ENCODE measurements at regions not wholly inside any gene's neighbourhood (a gene's known extent, or its start where the extent isn't known, plus 50 kb on each side); places are given as distances from the start of the nearest gene placed in this dataset.

- TF ChIP-seq ZGPAT (CRISPR knock-in tag; IDR thresholded peaks at IDR 0.05), result peak; percentile 57
- peak; percentile 54; the same call in 1 of the 2 replicates for TF ChIP-seq SPEN (CRISPR knock-in tag; IDR thresholded peaks at IDR 0.05; ENCODE audit: low read depth)
- peak; percentile 29; the same call in 1 of the 2 replicates for TF ChIP-seq PPARG (CRISPR knock-in tag; conservative IDR thresholded peaks at IDR 0.05)
- TF ChIP-seq SCMH1 (CRISPR knock-in tag; IDR thresholded peaks at IDR 0.05; ENCODE audit: borderline replicate concordance), result no peak
- TF ChIP-seq PHB2 (IDR thresholded peaks at IDR 0.05; ENCODE audit: partially characterized antibody), result no peak
- no peak for TF ChIP-seq NFKB2 (CRISPR knock-in tag; IDR thresholded peaks at IDR 0.05; ENCODE audit: borderline replicate concordance)
- TF ChIP-seq ZNF563 (CRISPR knock-in tag; IDR thresholded peaks at IDR 0.05), result 0 out of 2 replicates have a peak, but pooled peaks have one; percentile 23
- peak; percentile 79; the same call in 1 of the 2 replicates for TF ChIP-seq TGIF2 (CRISPR knock-in tag; IDR thresholded peaks at IDR 0.05)
- TF ChIP-seq SNAPC2 (CRISPR knock-in tag; IDR thresholded peaks at IDR 0.05), result no peak
- TF ChIP-seq ZNF180 (CRISPR knock-in tag; IDR thresholded peaks at IDR 0.05; ENCODE audit: borderline replicate concordance, low read depth), result no peak
- no peak for TF ChIP-seq ZNF296 (CRISPR knock-in tag; conservative IDR thresholded peaks at IDR 0.05)
- 0 out of 2 replicates have a peak, but pooled peaks have one; percentile 17 for TF ChIP-seq MNT (IDR thresholded peaks at IDR 0.05)
- peak; percentile 88 for TF ChIP-seq ZNF670 (CRISPR knock-in tag; IDR thresholded peaks at IDR 0.05; ENCODE audit: borderline replicate concordance)
- TF ChIP-seq NAIF1 (CRISPR knock-in tag; IDR thresholded peaks at IDR 0.05; ENCODE audit: borderline replicate concordance), result no peak
- TF ChIP-seq SMC3 (IDR thresholded peaks at IDR 0.05; ENCODE audit: low read length), result no peak
- peak in 1 of 2 experiments; percentile 42; a peak in 1 of 4 replicates for TF ChIP-seq KLF16 (CRISPR knock-in tag; IDR thresholded peaks at IDR 0.05)
- peak; percentile 41; the same call in 1 of the 2 replicates for TF ChIP-seq ZNF792 (CRISPR knock-in tag; IDR thresholded peaks at IDR 0.05)
- TF ChIP-seq ZNF619 (CRISPR knock-in tag; IDR thresholded peaks at IDR 0.05), result peak; percentile 91; the same call in 1 of the 2 replicates
- no peak for TF ChIP-seq PRPF4 (IDR thresholded peaks at IDR 0.05; ENCODE audit: low read depth, low read length, poor library complexity, severe bottlenecking)
- 0 out of 2 replicates have a peak, but pooled peaks have one; percentile 19 for TF ChIP-seq HNF4A (CRISPR knock-in tag; IDR thresholded peaks at IDR 0.05)
- no peak for TF ChIP-seq ZNF343 (CRISPR knock-in tag; IDR thresholded peaks at IDR 0.05)
- TF ChIP-seq SIN3A (IDR thresholded peaks at IDR 0.05; ENCODE audit: borderline replicate concordance, low read depth, low read length), result peak; percentile 27; the same call in 1 of the 2 replicates
- 0 out of 2 replicates have a peak, but pooled peaks have one; percentile 11 for TF ChIP-seq ZBTB33 (CRISPR knock-in tag; IDR thresholded peaks at IDR 0.05)
- TF ChIP-seq ATF7 (IDR thresholded peaks at IDR 0.05), result no peak
- TF ChIP-seq ATF7 (CRISPR knock-in tag; IDR thresholded peaks at IDR 0.05), result 0 out of 2 replicates have a peak, but pooled peaks have one; percentile 32
- TF ChIP-seq ZNF552 (CRISPR knock-in tag; IDR thresholded peaks at IDR 0.05; ENCODE audit: borderline replicate concordance), result no peak
- TF ChIP-seq HOXA5 (CRISPR knock-in tag; IDR thresholded peaks at IDR 0.05), result peak; percentile 61; the same call in 1 of the 2 replicates
Observed at GRCh38 chr4:128600996-128601871, 208.3 kb upstream of the JADE1 start (continued).

Measured in HepG2 (cell line).